Activated CD4-positive, alpha-beta T cell treated with anti-CD3 and anti-CD28 coated beads, Interleukin-2, amount 50 U/mL, for 1 hour (primary cell): ENCODE measurements at regions not wholly inside any gene's neighbourhood (a gene's known extent, or its start where the extent isn't known, plus 50 kb on each side); places are given as distances from the start of the nearest gene placed in this dataset.

Source experiments
- DNase-seq: peaks from one replicate; pipeline ENCODE4 v3.0.0-alpha.2; 2020

DNA sequence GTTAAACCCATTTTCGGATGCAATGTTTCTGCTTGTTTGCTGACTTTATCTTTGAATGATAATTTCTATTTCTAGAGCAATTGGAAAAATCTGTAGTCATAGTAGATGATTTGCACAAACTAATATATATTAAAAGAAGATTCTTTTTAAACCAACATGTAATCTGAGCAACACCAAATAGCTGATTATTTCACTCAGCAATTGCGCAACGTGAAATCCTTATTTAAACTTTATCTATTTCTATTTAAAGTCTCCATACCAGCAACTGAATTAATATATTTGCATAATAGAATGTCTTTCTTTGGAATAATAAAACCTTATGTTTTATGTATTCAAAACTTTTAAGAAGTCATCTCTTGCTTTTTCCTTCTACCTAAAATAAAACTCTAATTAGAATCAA is 1132.4 kb downstream of the FLRT2 start:
- no peak for DNase-seq

- peak; percentile 2 for DNase-seq
Measured at GRCh38 chr14:86654558-86655184, 1124.7 kb downstream of the FLRT2 start.

DNA sequence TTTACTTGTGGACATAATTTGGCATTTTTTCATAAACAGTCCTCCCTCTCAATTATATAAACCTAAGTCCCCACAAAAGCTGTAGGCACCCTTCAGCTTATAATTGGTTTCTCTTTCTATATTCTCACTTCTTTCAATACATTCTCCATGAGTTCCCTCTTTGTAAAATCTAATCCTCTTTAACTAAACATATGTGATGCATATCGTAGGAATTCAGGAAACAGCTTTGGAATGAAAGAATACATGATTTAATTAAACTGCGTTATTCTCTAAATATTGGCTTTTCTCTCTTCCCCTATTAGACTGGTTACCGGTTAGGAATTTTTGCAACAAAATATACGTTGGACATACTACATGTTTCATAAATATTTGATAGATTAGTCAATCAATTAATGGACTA is 1122.6 kb downstream of the FLRT2 start:
- DNase-seq = no peak

- DNase-seq = no peak
Measured at GRCh38 chr14:86646696-86647690, 1117.0 kb downstream of the FLRT2 start.

- DNase-seq = no peak
Measured at GRCh38 chr14:86646125-86646524, 1116.2 kb downstream of the FLRT2 start.

DNA sequence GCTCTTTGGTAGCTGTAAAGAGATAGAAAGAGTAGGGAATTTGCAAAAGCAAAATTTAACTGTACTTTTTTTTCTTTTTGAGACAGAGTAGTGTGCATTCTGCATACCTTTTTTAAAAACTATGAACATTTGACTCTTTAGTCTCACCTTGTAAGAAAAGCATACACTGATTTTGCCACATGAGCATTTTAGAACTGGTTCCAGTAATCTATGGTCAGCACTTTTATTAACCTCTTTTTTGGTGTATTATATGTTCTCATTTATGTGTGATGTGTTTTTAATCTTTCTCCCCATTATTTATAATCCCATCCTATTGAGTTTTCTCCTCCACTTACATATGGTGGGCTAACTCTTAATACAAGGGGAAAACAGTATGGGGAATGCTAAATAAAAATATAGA is 1111.4 kb downstream of the FLRT2 start:
- no peak for DNase-seq

- DNase-seq = no peak
Measured at GRCh38 chr14:86640288-86640687, 1110.3 kb downstream of the FLRT2 start.

DNA sequence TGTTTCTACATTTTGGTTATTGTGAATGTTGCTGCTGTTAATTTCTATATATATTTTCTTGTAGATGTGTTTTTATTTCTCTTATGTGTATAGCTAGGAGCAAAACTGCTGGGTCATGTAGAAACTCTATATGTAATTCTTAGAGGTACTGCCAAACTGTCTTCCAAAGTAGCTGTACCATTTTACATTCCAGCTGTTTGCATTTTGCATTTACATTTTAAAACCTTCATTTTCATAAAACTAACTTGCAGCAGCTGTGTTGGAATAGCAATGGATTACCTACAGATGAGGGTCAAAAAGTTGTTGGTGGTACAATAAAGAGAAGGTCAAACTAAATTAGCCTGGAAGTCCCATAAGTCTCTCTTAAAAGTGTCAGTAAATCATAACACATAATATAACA is 1109.7 kb downstream of the FLRT2 start:
- DNase-seq = no peak

DNA sequence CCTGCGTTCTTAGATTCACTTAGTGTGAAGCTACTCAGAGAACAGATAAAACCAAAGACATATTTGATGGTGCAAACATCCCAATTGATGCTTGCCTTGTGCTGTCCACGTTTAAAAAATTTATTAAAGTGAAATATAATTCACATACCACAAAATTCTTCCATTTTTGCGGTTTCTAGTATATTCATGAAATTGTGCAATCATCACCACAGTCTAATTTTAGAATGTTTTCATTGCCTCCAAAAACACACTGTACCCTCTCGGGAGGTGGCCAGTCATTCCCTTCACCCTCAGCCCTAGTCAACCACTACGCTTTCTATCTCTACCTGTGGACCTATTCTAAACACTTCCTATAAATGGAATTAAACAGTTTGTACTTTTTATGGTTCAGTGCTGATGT is 1109.2 kb downstream of the FLRT2 start:
- no peak for DNase-seq

DNA sequence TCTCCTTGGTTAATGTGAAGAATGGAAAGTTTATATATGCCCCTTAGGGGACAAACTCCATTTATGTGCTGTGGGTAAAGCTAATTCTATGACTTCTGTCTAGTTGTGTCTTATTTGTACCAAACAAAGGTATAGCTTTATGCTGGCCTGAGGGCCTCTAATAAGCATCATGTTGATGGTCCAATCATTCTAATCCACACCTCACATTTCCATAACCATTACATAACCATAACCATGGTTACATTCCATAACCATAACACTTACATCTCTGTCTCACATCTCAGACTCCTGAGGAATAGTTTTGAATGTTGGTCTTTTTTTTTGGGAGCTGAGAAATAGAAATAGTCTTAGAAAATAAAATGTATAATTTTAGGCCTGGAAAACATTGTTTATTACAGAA is 1097.1 kb downstream of the FLRT2 start:
- no peak for DNase-seq

DNA sequence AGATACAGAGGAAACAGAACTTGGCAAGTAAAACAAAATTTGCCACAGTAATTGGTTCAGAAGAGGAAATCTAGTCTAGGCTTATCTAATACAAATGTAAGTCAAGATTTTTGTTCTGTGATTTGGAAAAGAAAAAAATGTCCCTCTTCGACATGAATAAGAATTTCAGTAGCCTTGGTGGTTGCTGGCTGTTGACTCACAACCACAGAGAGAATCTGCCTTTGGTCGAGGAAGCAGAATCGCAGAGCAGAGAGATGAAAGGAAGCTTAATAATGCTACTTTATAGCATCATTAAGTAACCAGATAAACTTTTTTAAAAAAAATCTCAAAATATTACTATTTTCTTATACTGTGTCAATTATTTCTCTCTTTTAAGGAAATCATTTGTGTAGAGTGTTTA is 1096.6 kb downstream of the FLRT2 start:
- DNase-seq = no peak

DNA sequence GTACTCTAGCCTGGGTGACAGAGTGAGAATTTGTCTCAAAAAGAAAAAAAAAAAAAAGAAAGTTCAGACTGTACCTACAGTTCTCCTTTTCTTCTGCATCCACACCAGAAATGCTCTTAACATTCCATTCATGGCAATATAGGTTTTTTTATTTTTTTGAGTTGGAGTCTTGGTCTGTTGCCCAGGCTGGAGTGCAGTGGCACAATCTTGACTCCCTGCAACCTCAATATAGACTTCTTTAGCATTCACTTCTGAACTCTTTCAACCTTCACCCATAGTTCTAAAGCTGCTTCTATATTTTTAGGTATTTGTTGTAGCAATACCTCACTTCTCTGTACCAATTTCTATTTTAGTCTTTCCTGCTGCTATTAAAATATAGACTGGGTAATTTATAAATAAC is 1095.7 kb downstream of the FLRT2 start:
- DNase-seq = no peak

- DNase-seq = no peak
Measured at GRCh38 chr14:86619726-86620125, 1089.8 kb downstream of the FLRT2 start.

- no peak for DNase-seq
Measured at GRCh38 chr14:86613786-86614185, 1083.8 kb downstream of the FLRT2 start.

GRCh38 chr14:86613126-86613525 is 1083.2 kb downstream of the FLRT2 start:
- DNase-seq = no peak

GRCh38 chr14:86604561-86604960 is 1074.6 kb downstream of the FLRT2 start:
- DNase-seq = no peak

DNA sequence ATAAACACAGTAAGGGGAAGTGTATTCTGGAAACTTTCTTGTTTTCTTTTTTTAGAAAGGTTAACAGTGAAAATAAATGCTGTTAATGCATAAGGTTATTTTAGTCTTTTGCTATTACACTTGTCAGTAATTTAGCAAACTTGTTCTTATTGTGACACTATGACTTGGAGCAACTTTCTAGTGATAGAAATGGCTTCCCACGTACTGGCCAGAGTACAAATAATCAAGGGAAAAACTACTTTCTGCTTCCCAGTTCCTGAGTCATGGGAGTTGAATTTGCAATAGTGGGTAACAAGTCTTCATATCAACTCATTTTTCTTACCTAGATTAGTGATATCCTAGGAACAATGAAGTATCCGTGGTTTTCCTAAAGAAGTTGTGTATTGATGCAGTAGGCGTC is 1072.3 kb downstream of the FLRT2 start:
- no peak for DNase-seq

DNA sequence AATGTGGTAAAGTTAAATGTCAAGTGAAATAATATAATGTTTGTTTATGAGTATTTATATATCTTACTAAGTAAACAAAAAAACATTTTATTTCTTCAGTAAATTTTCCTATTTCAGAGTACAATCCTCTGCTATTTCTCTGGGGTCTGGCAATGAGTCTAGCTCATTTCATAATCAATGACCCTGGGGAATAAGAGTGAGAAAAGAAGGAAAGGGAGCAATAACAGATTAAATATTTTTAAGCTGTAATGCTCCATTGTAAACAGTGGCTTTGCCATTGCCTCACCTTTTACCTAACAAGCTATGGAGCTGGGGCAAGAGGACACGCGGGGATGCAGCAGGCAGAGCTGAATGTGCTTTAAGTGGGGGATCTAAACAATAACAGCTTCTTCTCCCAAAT is 1071.9 kb downstream of the FLRT2 start:
- DNase-seq = no peak

DNA sequence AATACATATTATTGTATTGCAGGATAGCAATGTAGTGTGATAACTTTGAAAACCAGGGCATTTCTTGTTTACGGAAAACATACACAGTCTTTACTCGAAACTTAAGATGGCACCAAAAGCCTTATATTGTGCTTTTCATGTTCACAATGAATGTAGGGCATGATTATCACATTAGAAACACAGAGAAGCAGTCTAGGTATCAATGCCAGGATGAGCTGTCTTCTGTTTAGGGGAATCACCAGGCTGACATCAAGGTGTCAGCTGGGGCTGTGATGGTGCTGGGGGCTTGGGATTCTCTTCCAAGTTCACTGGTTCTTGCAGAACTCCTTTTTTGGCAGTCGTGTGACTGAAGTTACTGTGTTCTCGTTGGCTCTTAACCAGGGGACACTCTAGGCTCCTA is 1067.3 kb downstream of the FLRT2 start:
- no peak for DNase-seq

- DNase-seq = no peak
Measured at GRCh38 chr14:86596024-86596423, 1066.1 kb downstream of the FLRT2 start.

GRCh38 chr14:86575141-86575540 is 1045.2 kb downstream of the FLRT2 start:
- DNase-seq = no peak

DNA sequence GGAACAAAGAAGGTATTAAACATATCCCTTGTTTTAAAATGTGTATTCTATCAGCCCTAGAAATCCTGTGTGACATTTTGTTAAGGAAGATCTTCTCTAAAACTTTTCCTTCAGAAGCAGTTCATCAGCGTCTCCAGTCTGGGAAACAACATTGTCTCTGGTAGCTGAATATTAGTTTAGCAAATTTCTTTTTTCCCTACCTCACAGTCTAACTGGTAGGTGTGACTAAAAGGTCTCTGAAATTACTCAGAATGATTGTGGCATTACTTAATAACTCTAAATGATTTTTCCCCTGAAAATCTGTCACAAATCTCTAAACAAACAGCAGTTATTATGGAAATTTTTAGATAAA is 1044.8 kb downstream of the FLRT2 start:
- DNase-seq = no peak

- no peak for DNase-seq
Measured at GRCh38 chr14:86574051-86574777, 1044.3 kb downstream of the FLRT2 start.

- DNase-seq = no peak
Measured at GRCh38 chr14:86570371-86570770, 1040.4 kb downstream of the FLRT2 start.
